ENCODE measurements at regions not wholly inside any gene's neighbourhood (a gene's known extent, or its start where the extent isn't known, plus 50 kb on each side); places are given as distances from the start of the nearest gene placed in this dataset.

DNA sequence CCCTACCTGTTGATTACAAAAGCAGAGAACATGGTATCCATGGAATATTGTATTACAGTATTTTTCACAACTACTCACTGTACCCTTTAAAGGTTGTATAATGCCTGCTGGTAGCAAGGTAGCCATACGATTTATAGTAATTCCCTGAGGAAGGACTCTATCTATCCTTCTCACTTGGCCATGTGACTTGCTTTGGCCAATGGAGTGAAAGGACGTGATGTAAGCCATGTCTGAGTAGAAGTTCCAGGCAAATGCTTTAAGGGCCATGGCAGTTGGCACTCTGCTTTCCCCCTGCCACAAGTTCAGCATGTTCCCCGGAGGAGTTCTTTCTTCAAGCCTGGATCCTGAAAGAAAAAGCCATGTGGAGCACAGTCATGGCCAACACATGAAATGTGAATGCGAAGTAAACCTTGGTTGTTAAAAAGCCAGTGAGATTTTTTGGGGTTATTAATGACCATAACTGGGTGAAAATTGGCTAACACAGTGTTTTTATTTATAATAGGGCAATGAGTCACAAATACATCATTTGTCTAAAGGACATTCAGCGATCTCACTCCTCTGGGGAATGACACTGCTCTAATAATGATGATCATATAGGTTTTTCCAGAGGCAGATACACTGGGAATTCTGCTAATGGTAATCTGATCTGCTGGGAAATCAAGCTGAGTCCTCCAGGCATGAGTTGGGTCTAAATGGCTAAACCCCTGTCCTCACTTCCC, 67.4 kb upstream of the SLC38A2 start:
- DNase-seq = no peak

DNA sequence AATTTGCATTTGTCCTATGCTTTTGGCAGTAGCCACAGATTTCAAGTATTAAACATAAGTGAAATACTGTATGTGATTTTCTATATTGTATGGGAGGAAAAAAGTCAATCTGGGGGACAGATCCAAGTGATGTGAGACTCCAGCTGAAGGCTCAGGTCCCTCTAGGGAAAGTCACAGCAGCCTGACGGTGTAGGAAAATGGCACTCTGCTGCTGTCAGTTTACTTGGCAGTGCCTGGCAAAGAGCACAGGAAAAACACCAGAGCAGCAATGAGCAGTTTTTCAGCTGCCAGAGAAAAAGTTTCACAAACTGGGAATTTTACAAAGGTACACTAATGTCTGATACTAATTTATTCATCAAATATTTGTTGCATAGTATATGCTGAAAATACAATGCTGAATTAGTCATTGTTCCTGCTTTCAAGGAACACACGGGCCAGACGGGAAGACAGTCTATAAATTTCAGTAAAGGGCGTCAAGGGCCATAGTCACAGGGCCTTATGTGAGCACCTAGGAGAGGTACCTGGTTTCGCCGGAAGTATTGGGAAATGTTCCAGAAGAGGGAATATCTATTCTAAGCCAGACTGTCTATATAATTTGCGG, 66.2 kb upstream of the SLC38A2 start:
- DNase-seq = no peak

DNA sequence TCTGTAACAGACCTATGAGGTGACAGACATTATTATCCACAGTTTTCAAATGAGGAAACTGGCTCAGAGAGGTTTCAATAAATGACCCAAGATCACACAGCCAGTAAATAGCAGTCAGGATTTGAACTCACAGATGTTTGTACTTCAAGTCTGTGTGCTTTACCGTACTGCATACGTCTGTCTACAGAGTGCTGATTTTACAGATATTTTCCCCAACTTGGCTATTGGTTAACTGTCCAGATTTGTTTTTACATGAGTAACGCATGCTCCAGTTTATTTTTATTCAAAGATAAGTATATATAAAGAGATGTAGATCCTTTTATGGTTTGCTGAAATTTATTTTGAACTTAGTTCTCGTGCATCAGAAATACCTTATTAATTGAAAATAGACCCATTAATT, 65.7 kb upstream of the SLC38A2 start:
- no peak for DNase-seq

- DNase-seq = no peak
Measured at GRCh38 chr12:46437469-46437868, 64.9 kb upstream of the SLC38A2 start.

DNA sequence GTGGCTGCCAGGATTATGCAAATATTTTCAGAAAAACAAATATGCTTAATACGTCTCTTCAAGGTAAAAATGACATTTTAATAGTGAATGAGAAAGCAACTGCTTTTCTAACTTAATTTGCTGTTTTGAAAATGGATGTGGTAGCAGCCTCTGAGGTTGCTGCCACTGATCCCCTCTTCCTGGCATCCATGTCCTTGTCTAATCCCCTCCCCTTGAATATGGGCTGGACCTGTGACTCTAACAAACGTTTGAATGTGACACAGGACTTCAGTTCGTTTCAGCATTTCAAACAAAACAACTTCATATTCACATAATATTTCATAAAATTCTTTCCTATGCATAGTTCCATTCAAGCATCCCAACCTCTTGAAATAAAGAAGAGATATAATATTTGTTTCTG, 64.2 kb upstream of the SLC38A2 start:
- no peak for DNase-seq

- no peak for DNase-seq
Measured at GRCh38 chr12:46435625-46436024, 63.1 kb upstream of the SLC38A2 start.

- DNase-seq = no peak
Measured at GRCh38 chr12:46435029-46435428, 62.5 kb upstream of the SLC38A2 start.

DNA sequence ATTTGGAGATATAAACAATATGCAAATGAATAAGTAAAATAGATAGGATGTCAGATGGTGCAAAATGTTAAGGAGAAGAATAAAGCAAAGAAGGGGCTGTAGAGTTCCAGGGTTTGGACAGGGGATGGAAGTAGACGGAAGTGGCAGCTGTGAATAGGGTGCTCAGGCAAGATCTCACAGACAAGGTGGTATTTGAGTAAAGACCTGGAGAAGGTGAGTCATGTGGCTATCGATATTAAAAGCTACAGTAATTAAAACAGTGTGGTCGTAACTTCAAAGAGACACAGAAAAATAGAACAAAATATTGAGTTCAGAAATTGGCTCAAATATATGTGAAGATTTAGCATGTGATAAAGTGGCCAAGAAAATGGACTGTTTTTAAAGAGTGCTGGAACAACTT, 61.3 kb upstream of the SLC38A2 start:
- no peak for DNase-seq

GRCh38 chr12:46432325-46432724, 59.8 kb upstream of the SLC38A2 start:
- DNase-seq = no peak

DNA sequence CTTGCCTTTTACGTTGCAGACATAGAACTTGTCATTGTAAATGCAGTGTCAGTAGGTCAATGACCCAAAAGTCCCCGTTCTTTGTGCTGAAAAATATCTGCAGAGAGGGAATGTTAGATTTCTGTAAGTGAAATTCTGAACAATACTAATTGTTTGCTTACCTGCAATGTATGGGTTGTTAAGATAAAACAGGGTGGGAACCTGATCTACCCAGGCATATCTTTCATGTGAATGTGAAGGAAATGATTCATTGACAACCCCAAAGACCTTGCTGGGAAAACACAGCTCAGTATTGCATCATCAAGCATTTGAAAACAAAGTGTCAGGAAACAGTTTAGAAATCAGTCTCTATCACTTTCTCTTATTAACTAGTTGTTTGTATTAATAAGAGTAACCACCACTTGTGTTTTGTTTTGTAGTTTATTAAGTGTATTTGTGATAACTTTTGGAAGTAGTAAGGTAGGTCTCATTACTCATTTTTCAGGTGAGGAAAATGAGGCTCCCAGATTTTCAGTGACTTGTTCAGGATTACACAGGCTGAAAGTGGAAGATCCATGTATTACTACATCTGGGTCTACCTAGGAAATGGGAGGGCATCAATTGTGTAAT, 57.9 kb upstream of the SLC38A2 start:
- DNase-seq = no peak

All from activated T-cell treated with anti-CD3 and anti-CD28 coated beads, Interleukin-2, amount 50 U/mL, for 1 hour (primary cell).